Pulmonary artery endothelial cell (primary cell): ENCODE measurements at regions not wholly inside any gene's neighbourhood (a gene's known extent, or its start where the extent isn't known, plus 50 kb on each side); places are given as distances from the start of the nearest gene placed in this dataset.
"Not testable (repeated sequence)": the region's sequence is repeated elsewhere in the genome, so short reads cannot be mapped to it uniquely, and the experiment has no call there.

ENCODE experiments used
- DNase-seq: peaks from one replicate; pipeline ENCODE4 v3.0.0-alpha.2; 2011; ENCODE audit warnings: low read depth, low spot score

- not testable (repeated sequence) for DNase-seq
These were observed 1265.8 kb downstream of the RPIA start for GRCh38 chr2:89957236-89957635.

DNA sequence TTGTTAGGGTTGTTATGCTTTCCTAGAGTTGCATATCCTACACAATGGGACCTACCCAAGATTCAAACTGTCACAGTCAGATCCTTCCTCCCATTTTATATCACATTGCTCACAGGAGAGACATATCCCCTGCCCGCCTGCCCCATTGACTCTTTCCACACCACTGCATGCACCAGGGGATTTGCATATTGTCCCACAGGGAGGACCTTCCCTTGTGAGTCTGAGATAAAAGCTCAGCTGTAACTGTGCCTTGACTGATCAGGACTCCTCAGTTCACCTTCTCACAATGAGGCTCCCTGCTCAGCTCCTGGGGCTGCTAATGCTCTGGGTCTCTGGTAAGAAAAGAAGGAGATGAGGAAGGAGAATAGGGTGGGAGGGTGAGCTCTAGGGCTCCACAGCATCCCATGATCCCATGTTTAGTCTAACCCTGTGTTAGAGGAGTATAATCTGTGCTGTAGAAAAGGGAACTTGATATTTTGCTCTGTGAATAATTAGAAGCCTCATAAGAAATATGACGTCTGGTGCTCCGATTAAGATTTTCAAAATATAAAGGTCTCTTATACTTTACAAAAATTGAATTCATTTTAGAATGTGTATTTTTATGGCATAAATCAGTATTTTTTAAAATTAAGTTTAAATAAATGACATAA, 1268.4 kb downstream of the RPIA start:
- not testable (repeated sequence) for DNase-seq

DNA sequence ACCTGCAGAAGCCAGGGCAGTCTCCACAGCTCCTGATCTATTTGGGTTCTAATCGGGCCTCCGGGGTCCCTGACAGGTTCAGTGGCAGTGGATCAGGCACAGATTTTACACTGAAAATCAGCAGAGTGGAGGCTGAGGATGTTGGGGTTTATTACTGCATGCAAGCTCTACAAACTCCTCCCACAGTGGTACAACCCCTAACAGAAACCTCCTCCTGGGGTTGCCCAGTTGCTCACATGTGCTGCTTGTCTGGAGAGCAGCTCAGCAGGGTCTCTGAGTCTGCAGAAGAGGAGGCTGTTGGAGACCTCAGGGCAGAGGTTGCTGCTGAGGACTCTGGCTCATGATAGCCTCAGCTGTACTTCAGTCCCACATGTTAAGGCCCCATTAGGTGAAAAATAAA, 1269.1 kb downstream of the RPIA start:
- DNase-seq, result not testable (repeated sequence)

GRCh38 chr2:89968567-89968966, 1277.1 kb downstream of the RPIA start:
- DNase-seq, result not testable (repeated sequence)

DNA sequence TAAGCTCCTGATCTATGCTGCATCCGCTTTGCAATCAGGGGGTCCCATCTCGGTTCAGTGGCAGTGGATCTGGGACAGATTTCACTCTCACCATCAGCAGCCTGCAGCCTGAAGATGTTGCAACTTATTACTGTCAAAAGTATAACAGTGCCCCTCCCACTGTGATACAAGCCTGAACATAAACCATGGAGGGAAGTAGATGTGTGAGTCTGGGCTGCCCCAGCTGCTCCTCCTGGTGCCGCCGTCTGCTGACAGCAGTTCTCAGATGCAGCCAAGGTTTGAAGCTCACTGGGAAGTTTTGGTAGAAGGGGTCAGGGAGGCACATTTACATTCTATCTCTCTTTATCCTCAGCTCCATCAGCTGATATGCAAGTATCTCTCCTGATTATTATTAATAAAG, 1277.7 kb downstream of the RPIA start:
- DNase-seq, result not testable (repeated sequence)

DNA sequence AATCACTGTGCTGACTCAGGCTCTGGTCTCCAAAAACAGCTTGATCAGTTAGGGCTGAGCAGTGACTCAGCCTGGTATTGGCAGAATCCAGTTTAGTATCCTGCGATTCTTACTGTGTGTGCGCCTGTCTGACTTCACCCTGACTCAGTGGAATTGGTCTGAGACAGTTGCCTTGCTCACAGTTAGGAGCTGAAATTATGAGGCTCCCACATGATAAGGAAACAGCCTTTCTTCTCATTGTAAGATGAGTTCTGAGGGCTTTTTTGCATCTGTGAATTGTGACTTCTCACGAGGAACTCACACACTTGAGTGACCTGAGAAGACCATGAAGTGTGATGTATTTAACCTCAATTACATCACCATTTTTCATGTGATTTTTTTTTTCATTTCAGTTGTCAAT, 1282.4 kb downstream of the RPIA start:
- DNase-seq, result not testable (repeated sequence)

DNA sequence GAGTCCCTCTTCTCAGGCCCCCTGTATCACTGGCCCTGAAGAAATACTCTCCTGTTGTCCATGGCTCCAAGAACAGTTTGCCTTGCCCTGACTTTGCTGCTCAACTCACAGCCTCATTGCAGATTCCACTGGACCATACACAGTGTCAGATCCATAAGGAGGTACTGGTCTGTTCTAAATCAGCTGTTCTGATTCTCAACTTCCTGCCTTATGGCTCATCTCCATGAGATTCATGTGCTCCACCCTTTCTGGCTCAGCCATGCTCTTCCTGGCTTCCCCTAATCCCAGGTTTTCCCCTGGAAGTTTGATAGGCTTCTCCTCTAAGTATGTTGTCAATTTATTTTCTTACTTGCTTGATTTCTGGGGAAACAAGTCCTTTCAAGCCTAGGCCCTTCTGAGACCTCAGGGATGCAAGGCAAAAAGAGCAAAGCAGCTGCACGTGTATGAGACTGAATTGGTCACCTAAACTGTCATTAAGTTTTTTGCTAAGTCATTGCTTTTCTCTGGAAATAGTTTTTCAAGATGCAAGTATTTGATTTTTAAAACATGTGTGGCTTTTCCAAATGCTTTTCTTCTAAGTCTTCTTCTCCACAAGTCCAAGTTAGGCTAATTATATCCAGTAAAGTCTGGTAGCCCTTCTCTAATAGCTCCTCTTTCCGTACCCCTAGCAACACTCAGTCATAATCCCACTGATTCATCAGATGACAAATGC, 1288.5 kb downstream of the RPIA start:
- DNase-seq, result not testable (repeated sequence)

DNA sequence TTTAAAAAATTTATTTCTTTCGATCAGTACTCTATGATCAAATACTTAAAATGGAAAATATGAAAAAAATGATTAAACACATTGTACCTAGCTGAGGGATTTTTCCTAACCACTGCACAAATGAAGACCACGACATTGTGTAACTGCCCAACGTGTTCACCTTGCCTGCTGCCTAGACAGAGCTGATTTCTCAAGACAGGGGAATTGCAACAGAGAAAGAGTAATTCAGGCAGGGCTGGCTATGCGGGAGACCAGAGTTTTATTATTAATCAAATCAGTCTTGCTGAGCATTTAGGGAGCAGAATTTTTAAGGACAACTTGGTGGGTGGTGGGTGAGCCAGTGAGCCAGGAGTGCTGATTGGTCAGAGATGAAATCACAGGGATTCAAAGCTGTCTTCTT, 1290.8 kb downstream of the RPIA start:
- not testable (repeated sequence) for DNase-seq

DNA sequence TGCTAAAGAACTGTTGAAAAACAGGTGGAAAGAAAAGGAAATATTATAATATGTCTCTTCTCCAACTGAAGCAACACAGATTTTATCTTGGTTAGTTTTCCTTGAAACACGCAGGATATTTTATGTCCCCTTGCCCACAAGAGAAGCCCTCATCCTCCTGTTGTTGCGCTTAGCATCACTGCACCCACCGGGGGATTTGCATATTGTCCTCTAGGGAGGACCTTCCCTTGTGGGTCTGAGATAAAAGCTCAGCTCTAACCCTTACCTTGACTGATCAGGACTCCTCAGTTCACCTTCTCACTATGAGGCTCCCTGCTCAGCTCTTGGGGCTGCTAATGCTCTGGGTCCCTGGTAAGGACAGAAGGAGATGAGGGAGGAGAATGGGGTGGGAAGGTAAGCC, 1294.2 kb downstream of the RPIA start:
- not testable (repeated sequence) for DNase-seq

- not testable (repeated sequence) for DNase-seq
These were observed 1295.1 kb downstream of the RPIA start for GRCh38 chr2:89986532-89986931.

GRCh38 chr2:89996779-89997178, 1305.3 kb downstream of the RPIA start:
- not testable (repeated sequence) for DNase-seq

DNA sequence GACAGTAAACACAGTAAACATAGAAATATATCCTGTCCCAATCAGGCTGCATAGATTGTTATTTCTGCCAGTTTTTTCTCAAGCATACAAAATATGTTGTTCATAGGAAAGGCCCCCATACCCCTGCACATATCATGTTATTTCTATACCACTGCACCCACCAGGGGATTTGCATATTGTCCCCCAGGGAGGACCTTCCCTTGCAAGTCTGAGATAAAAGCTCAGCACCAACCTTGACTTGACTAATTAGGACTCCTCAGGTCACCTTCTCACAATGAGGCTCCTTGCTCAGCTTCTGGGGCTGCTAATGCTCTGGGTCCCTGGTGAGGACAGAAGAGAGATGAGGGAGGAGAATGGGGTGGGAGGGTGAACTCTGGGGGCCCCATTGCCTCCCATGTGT, 1313.1 kb downstream of the RPIA start:
- DNase-seq, result not testable (repeated sequence)

- not testable (repeated sequence) for DNase-seq
These were observed 1319.1 kb downstream of the RPIA start for GRCh38 chr2:90010442-90011100.

DNA sequence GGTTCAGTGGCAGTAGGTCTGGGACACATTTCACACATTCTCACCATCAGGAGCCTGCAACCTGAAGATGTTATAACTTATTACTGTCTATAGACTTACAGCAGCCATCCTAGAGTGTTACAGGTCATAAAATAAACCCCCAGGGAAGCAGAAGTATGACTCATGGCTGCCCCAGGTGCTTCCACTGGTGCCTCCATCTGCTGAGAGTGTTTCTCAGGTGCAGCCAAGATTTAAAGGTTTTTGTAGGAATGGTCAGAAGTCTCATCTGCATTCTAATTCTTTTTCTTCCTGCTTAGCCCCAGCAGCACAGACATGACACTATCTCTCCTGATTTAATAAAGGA, 1319.6 kb downstream of the RPIA start:
- DNase-seq, result not testable (repeated sequence)

DNA sequence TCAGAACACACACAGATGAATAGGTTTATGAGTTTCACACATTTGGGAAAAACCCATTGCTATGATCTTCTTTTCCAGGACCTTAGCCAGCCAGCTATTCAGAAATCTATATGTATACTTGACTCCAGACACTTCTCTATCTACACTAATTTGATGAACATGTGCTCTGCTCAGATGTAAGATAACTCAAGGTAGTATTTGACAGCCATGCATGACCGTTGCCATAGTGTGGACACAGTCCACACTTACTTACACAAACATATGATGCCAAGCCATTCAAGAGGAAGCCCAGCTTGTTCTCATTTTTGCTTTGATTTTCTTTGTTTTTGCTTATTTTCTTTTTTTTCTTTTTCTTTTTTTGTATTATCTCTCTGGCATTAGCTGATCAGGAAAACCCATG, 1328.4 kb downstream of the RPIA start:
- not testable (repeated sequence) for DNase-seq

- not testable (repeated sequence) for DNase-seq
These were observed 1329.8 kb downstream of the RPIA start for GRCh38 chr2:90021234-90021633.

GRCh38 chr2:90027231-90027643, 1335.8 kb downstream of the RPIA start:
- not testable (repeated sequence) for DNase-seq

DNA sequence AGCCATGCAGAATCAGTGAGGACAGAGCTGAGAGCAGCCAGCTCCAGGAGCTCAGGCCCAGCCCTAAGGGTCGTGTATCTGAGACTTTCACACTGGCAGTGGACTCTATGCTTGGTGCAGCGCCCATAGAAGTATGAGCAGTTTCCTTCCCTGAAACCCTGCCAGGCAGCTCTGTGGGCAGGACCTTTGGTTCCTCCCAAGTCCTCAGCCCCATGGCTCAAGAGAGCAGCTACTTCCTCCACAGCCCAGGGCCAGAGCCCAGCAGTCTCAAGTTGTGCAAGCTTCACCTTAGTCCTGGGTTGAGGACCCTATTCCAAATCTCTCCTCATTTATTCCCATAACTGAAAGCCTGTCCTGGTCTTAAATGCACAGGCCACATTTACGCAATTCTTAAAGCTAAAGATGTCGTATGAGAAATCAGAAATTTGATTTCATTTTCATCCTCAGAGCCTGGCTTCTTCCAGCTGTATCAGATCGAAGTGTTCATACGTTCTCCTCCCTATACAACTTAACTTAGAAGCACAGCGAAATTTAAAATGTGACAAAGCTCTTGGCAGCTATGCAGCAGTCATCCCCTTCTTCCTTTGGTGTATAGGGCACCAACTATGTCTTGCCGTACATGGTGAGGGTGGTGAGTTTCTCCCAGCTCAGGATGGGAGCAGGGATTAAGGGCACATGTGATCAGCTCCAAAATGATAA, 1337.1 kb downstream of the RPIA start:
- not testable (repeated sequence) for DNase-seq

GRCh38 chr2:90029080-90029428, 1337.6 kb downstream of the RPIA start:
- not testable (repeated sequence) for DNase-seq

DNA sequence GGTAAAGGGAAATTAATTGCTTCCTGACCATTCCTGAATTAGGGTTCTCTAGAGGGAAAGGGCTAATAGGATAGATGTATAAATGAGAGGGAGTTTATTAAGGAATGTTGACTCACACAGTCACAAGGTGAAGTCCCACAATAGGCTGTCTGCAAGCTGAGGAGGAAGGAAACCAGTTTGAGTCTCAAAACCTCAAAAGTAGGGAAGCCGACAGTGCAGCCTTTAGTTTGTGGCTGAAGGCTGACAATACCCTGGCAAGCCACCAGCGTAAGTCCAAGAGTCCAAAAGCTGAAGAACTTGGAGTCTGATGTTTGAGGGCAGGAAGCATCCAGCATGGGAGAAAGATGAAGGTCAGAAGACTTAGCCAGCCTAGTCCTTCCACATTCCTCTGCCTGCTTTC, 1340.8 kb downstream of the RPIA start:
- not testable (repeated sequence) for DNase-seq

- not testable (repeated sequence) for DNase-seq
These were observed 1344.9 kb downstream of the RPIA start for GRCh38 chr2:90036335-90036734.

- not testable (repeated sequence) for DNase-seq
These were observed 1347.6 kb downstream of the RPIA start for GRCh38 chr2:90039093-90039492.
